Prostate gland (tissue), 2 donors: ENCODE measurements at regions not wholly inside any gene's neighbourhood (a gene's known extent, or its start where the extent isn't known, plus 50 kb on each side); places are given as distances from the start of the nearest gene placed in this dataset.

Experiments
- POLR2A ChIP-seq: fragments of 450-650 bp; IDR thresholded peaks from one replicate; pipeline ENCODE4 v1.6.1; 2016; ENCODE audit warnings: antibody characterized with exemption, mild to moderate bottlenecking
- TF ChIP-seq, protein P1 (sequence below), 4 experiments: fragments of 200-600 bp in 2 of 4; fragments of 450-650 bp in 2 of 4; sonication (generic) in 2 of 4; IDR thresholded peaks; 1 replicate in 3 of 4; 2 replicates in 1 of 4; pipeline ENCODE4 v1.5.1; 2016 to 2019; ENCODE audit warnings: antibody characterized with exemption in 4 of 4, mild to moderate bottlenecking in 2 of 4, moderate library complexity in 2 of 4

DNA sequence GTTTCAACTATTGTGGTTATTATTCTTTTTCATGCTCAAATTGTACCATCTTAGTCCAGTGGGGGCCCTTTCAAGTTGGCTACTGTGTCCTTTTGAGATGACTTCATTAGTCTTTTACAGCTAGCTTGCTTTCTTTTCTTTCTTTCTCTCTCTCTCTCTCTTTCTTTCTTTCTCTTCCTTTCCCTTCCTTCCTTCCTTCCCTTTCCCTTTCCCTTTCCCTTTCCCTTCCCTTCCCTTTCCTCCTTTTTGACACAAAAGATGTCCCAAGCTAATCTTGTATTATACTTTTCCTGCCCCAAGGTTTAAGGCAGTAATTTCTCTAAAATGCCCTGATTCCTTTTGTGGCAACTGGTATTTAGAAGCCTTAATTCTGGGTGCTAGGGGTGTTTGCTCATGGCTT is 213.0 kb upstream of the TBC1D5 start:
- TF ChIP-seq, protein P1, sequence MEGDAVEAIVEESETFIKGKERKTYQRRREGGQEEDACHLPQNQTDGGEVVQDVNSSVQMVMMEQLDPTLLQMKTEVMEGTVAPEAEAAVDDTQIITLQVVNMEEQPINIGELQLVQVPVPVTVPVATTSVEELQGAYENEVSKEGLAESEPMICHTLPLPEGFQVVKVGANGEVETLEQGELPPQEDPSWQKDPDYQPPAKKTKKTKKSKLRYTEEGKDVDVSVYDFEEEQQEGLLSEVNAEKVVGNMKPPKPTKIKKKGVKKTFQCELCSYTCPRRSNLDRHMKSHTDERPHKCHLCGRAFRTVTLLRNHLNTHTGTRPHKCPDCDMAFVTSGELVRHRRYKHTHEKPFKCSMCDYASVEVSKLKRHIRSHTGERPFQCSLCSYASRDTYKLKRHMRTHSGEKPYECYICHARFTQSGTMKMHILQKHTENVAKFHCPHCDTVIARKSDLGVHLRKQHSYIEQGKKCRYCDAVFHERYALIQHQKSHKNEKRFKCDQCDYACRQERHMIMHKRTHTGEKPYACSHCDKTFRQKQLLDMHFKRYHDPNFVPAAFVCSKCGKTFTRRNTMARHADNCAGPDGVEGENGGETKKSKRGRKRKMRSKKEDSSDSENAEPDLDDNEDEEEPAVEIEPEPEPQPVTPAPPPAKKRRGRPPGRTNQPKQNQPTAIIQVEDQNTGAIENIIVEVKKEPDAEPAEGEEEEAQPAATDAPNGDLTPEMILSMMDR (IDR thresholded peaks at IDR 0.05), result no peak
- no peak for TF ChIP-seq POLR2A
